IPS-NIHi11 (cell line): ENCODE measurements at regions not wholly inside any gene's neighbourhood (a gene's known extent, or its start where the extent isn't known, plus 50 kb on each side); places are given as distances from the start of the nearest gene placed in this dataset.
"Not testable (repeated sequence)": the region's sequence is repeated elsewhere in the genome, so short reads cannot be mapped to it uniquely, and the experiment has no call there.

Experiments used
- DNase-seq: peaks from one replicate; pipeline ENCODE4 v3.0.0; 2012; ENCODE audit warnings: mixed read lengths, low spot score

- DNase-seq: no peak
Observed at GRCh38 chr6:149237464-149237863, 80.0 kb upstream of the TAB2 start.

GRCh38 chr6:149239573-149240209 is 77.8 kb upstream of the TAB2 start:
- no peak for DNase-seq

GRCh38 chr6:149242883-149243282 is 74.6 kb upstream of the TAB2 start:
- no peak for DNase-seq

GRCh38 chr6:149244105-149244504 is 73.4 kb upstream of the TAB2 start:
- no peak for DNase-seq

GRCh38 chr6:149246691-149247384 is 70.7 kb upstream of the TAB2 start:
- DNase-seq: no peak

- DNase-seq: no peak
Observed at GRCh38 chr6:149247385-149247763, 70.1 kb upstream of the TAB2 start.

GRCh38 chr6:149248263-149248662 is 69.2 kb upstream of the TAB2 start:
- not testable (repeated sequence) for DNase-seq

GRCh38 chr6:149248693-149249369 is 68.7 kb upstream of the TAB2 start:
- no peak for DNase-seq

GRCh38 chr6:149249370-149250357 is 67.8 kb upstream of the TAB2 start:
- DNase-seq: no peak

GRCh38 chr6:149250951-149251350 is 66.6 kb upstream of the TAB2 start:
- no peak for DNase-seq

GRCh38 chr6:149252622-149253021 is 64.9 kb upstream of the TAB2 start:
- no peak for DNase-seq

- no peak for DNase-seq
Observed at GRCh38 chr6:149254253-149254652, 63.3 kb upstream of the TAB2 start.

- no peak for DNase-seq
Observed at GRCh38 chr6:149259753-149260152, 57.8 kb upstream of the TAB2 start.

- no peak for DNase-seq
Observed at GRCh38 chr6:149260214-149260874, 57.2 kb upstream of the TAB2 start.

- DNase-seq: no peak
Observed at GRCh38 chr6:149261364-149262040, 56.0 kb upstream of the TAB2 start.

- no peak for DNase-seq
Observed at GRCh38 chr6:149263321-149263720, 54.2 kb upstream of the TAB2 start.

- peak; percentile 25 for DNase-seq
Observed at GRCh38 chr6:149264629-149265028, 52.9 kb upstream of the TAB2 start.

GRCh38 chr6:149265945-149266344 is 51.6 kb upstream of the TAB2 start:
- DNase-seq: no peak

- no peak for DNase-seq
Observed at GRCh38 chr6:149266659-149267058, 50.9 kb upstream of the TAB2 start.

GRCh38 chr6:149267072-149267471 is 50.4 kb upstream of the TAB2 start:
- no peak for DNase-seq

GRCh38 chr6:149267513-149268043 is 49.9 kb upstream of the TAB2 start:
- DNase-seq: no peak
